Endothelial cell of umbilical vein (primary cell): ENCODE measurements at regions not wholly inside any gene's neighbourhood (a gene's known extent, or its start where the extent isn't known, plus 50 kb on each side); places are given as distances from the start of the nearest gene placed in this dataset.

Experiments
- BruUV-seq: library from RNA; stranded (reverse); fragments of 400-500 nt; replicated peaks from 2 replicates; lab custom pipeline; 2021; lab: Mats Ljungman, UMichigan
- CTCF ChIA-PET: fragments of 300-600, 350-600 bp; sonication (Branson Sonifier 250); formaldehyde crosslinking; loops from one replicate; lab custom pipeline; 2021; ENCODE audit warnings: antibody characterized with exemption, inconsistent platforms; lab: Charles Lee
- POLR2A ChIA-PET: fragments of 300-600, 350-600 bp; sonication (Branson Sonifier 250); formaldehyde crosslinking; loops from one replicate; lab custom pipeline; 2021; ENCODE audit warnings: antibody characterized with exemption, inconsistent platforms; lab: Charles Lee
- DNase-seq: peaks from one replicate; pipeline ENCODE4 v3.0.0-alpha.2; 2011; ENCODE audit warnings: low read depth, low spot score
- FAIRE-seq: peaks from 2 replicates; lab custom pipeline; 2011; peaks lifted over from hg19 to GRCh38; lab: Jason Lieb, UNC
- H2AFZ ChIP-seq: 2 replicates; pipeline ENCODE4 v1.6.0; 2012; ENCODE audit warnings: low read depth, low read length, control low read depth, inconsistent platforms
- H3K27ac ChIP-seq: 2 replicates; pipeline ENCODE4 v1.5.1; 2011; ENCODE audit warnings: low read depth, mild to moderate bottlenecking, control low read depth, low read length, moderate library complexity; ENCODE audit not compliant: insufficient read depth
- H3K27me3 ChIP-seq, 2 experiments: 2 replicates each; pipeline versions ENCODE4 v1.6.0 to v1.6.1; 2011; ENCODE audit warnings: low read length in 2 of 2, mixed read lengths in 1 of 2; ENCODE audit not compliant: control insufficient read depth in 2 of 2, insufficient read depth in 2 of 2
- H3K36me3 ChIP-seq, 2 experiments: 2 replicates in 1 of 2; 3 replicates in 1 of 2; pipeline ENCODE4 v1.5.1; 2011; ENCODE audit warnings: low read length in 2 of 2, mild to moderate bottlenecking in 1 of 2, moderate library complexity in 1 of 2; ENCODE audit not compliant: control insufficient read depth in 2 of 2, insufficient read depth in 2 of 2; ENCODE audit errors: extremely low read depth in 1 of 2
- H3K4me1 ChIP-seq: 3 replicates; pipeline ENCODE4 v1.5.1; 2011; ENCODE audit warnings: mild to moderate bottlenecking, low read length; ENCODE audit not compliant: control insufficient read depth, insufficient read depth; ENCODE audit errors: extremely low read depth
- H3K4me2 ChIP-seq: 2 replicates; pipeline ENCODE4 v1.6.1; 2011; ENCODE audit warnings: low read length, control low read depth, mixed read lengths; ENCODE audit not compliant: insufficient read depth
- H3K4me3 ChIP-seq, 3 experiments: fragments of 200-600 bp in 1 of 3; sonication (generic), shearing (Covaris generic) in 1 of 3; replicated peaks in 1 of 3; 2 replicates each; pipeline ENCODE4 v1.5.1; 2011 to 2016; ENCODE audit warnings: control low read depth in 3 of 3, low read length in 3 of 3, mild to moderate bottlenecking in 2 of 3, inconsistent platforms in 1 of 3, low read depth in 1 of 3, moderate library complexity in 1 of 3; ENCODE audit not compliant: insufficient read depth in 1 of 3
- H3K79me2 ChIP-seq: 2 replicates; pipeline ENCODE4 v1.6.0; 2012; ENCODE audit warnings: low read length, inconsistent platforms; ENCODE audit not compliant: control insufficient read depth, insufficient read depth
- H3K9ac ChIP-seq: replicated peaks from 2 replicates; pipeline ENCODE3; 2011; ENCODE audit warnings: low read length, control low read depth; ENCODE audit not compliant: insufficient read depth; ENCODE audit errors: extremely low read depth
- H3K9me1 ChIP-seq: replicated peaks from 3 replicates; pipeline ENCODE4 v1.6.0; 2011; ENCODE audit warnings: mild to moderate bottlenecking, low read length; ENCODE audit not compliant: control insufficient read depth, insufficient read depth; ENCODE audit errors: extremely low read depth
- H3K9me3 ChIP-seq: replicated peaks from 2 replicates; pipeline ENCODE4 v1.5.1; 2012; ENCODE audit warnings: low read length, inconsistent platforms; ENCODE audit not compliant: control insufficient read depth, insufficient read depth
- H4K20me1 ChIP-seq: replicated peaks from 2 replicates; pipeline ENCODE3; 2011; ENCODE audit warnings: mild to moderate bottlenecking, low read length; ENCODE audit not compliant: control insufficient read depth, insufficient read depth; ENCODE audit errors: extremely low read depth
- CTCF ChIP-seq, 2 donors: IDR thresholded peaks; 1 replicate in 1 of 2; 2 replicates in 1 of 2; pipeline ENCODE4 v1.5.1; 2011; ENCODE audit warnings: low read length in 2 of 2, mild to moderate bottlenecking in 2 of 2, moderate library complexity in 2 of 2, control low read depth in 1 of 2, inconsistent platforms in 1 of 2, low read depth in 1 of 2; ENCODE audit not compliant: insufficient read depth in 1 of 2; ENCODE audit errors: extremely low read depth in 1 of 2
- EZH2 ChIP-seq: IDR thresholded peaks from 2 replicates; pipeline ENCODE4 v1.6.1; 2012; ENCODE audit warnings: borderline replicate concordance, low read depth, mild to moderate bottlenecking, moderate library complexity, low read length, inconsistent platforms; ENCODE audit not compliant: severe bottlenecking
- FOS ChIP-seq: IDR thresholded peaks from 2 replicates; pipeline ENCODE4 v1.6.1; 2011; ENCODE audit warnings: mild to moderate bottlenecking, low read length, moderate library complexity, borderline replicate concordance; ENCODE audit not compliant: insufficient read depth
- GATA2 ChIP-seq: IDR thresholded peaks from 2 replicates; pipeline ENCODE4 v1.7.0; 2011; ENCODE audit warnings: low read depth, mild to moderate bottlenecking, moderate library complexity, mixed read lengths, low read length; ENCODE audit not compliant: insufficient read length, insufficient read depth
- JUN ChIP-seq: IDR thresholded peaks from 2 replicates; pipeline ENCODE4 v1.6.1; 2011; ENCODE audit warnings: borderline replicate concordance, low read depth; ENCODE audit not compliant: insufficient read length, insufficient read depth
- MAX ChIP-seq: IDR thresholded peaks from 2 replicates; pipeline ENCODE4 v1.6.1; 2011; ENCODE audit not compliant: insufficient read depth, insufficient read length
- MYC ChIP-seq: IDR thresholded peaks from one replicate; pipeline ENCODE4 v1.6.1; 2011; ENCODE audit warnings: mild to moderate bottlenecking, low read depth, low read length
- POLR2A ChIP-seq: IDR thresholded peaks from 2 replicates; pipeline ENCODE4 v1.6.1; 2012; ENCODE audit warnings: low read depth, mild to moderate bottlenecking, control low read depth, low read length
- POLR2AphosphoS5 ChIP-seq: IDR thresholded peaks from 2 replicates; pipeline ENCODE4 v1.6.1; 2012; ENCODE audit warnings: low read depth, mild to moderate bottlenecking, control low read depth, low read length, moderate library complexity; ENCODE audit not compliant: insufficient read depth
- dilution Hi-C: fragments of 300-500 bp; cut with MboI; formaldehyde crosslinking; loops from one replicate; pipeline ENCODE4 v1.15.0; 2019; ENCODE audit warnings: low sequenced_read_pairs; ENCODE audit not compliant: extremely low pct_ligation_motif_present
- intact Hi-C: fragments of 100-400 bp; cut with micrococcal nuclease; formaldehyde crosslinking; loops from one replicate; pipeline ENCODE4 v1.10.0; 2022

DNA sequence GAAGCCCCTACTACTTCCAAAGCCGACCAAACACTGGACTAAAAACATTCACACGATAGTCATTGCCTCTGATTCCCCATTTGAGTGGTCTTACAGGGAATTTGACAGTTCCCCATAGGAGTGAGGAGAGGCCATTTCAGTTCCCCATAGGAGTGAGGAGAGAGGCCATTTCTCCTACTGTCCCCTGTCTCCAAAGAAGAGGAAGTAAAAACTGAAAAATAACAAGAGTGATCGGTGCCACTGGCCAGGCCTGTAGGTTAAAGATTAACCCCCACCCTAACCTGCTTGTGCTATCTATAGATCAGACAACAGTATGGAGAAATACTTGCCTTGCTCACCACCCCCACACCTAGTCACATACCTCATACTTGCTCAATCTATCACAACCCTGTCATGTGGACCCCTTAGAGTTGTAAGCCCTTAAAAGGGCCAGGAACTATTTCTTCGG lies 204.0 kb upstream of the MOCS1 start:
- Histone ChIP-seq H3K27ac (no peak overlapping the region), H3K4me3 (no peak overlapping the region), H2AFZ (no peak overlapping the region), H3K9ac (no peak overlapping the region), H3K4me2 (no peak overlapping the region), H3K79me2 (no peaks in the 10 kb centered on the region), H3K9me3 (no peaks in the 10 kb centered on the region), H3K9me1 (no peaks in the 10 kb centered on the region), H3K27me3 (no peaks in the 10 kb centered on the region), H3K36me3 (no peaks in the 10 kb centered on the region), H4K20me1 (no peaks in the 10 kb centered on the region), H3K4me1 (no peaks in the 10 kb centered on the region)
- no peak for DNase-seq
- TF ChIP-seq GATA2 (no peak), MAX (no peak), EZH2 (no peak), JUN (no peak), CTCF (IDR thresholded peaks at IDR 0.05; ENCODE audit: extremely low read depth in 1 of 2, insufficient read depth in 1 of 2, low read depth in 1 of 2, low read length in 2 of 2) (no peak), FOS (no peak), MYC (no peak), POLR2AphosphoS5 (no peak), POLR2A (no peak)
- POLR2A ChIA-PET, result no interaction called here
- FAIRE-seq, result no peak
- dilution Hi-C loops, result no loop called here
- no TSS peak for BruUV-seq
- intact Hi-C loops, result no loop called here
- CTCF ChIA-PET, result no interaction called here
